ENCODE measurements at regions not wholly inside any gene's neighbourhood (a gene's known extent, or its start where the extent isn't known, plus 50 kb on each side); places are given as distances from the start of the nearest gene placed in this dataset.

DNA sequence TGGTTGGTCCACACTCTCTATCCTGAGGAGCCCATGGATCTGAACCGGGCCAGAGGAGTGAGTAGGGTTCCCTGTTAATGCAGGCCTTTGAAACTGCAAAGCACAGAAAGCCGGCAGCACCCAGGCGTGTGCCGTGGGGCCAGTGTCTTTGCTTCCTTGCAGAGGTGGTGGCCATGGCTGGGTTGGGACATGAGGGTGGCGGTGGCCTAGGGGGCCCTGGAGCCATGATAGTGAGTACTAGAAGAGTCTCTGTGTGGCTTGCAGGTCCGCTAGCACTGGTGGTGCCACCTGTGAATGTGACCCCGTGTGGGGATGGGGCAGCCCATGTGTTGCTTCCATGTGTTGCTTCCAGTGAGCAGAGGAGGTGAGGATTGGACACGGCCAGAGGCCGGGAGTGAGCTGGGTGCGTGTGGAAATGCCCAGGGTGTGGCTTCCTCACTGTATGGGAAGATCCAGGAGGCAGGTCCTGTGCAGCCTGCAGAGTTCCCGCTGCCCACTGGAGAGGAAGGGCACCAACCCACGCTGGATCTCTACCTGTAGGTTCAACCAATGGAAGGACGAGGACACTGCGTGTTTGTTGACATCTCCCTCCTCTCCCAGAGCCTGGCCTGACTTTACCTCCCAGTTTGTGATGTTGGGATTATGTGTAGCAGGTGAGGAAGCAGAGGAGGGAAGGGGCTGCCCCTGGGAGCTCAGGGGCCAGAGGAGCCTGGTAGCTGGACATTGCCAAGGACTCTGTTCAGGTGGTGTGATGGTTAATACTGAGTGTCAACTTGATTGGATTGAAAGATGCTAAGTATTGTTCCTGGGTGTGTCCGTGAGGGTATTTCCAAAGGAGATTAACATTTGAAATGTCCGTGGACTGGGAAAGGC, 796.6 kb downstream of the TBC1D22A start:
- no peak for TF ChIP-seq CTCF (IDR thresholded peaks at IDR 0.05)
- TF ChIP-seq POLR2A (IDR thresholded peaks at IDR 0.05), result no peak

All from adrenal gland (tissue), 5 donors.